HepG2 (cell line): ENCODE measurements at regions not wholly inside any gene's neighbourhood (a gene's known extent, or its start where the extent isn't known, plus 50 kb on each side); places are given as distances from the start of the nearest gene placed in this dataset.
A peak's percentile ranks its signal among the peaks of the same experiment; 100 is the strongest.

Experiments
- CENPT ChIP-seq: sonication (generic); formaldehyde crosslinking; IDR thresholded peaks from 2 replicates; pipeline ENCODE4 v1.8.0; 2022; ENCODE audit warnings: low read depth, mild to moderate bottlenecking, moderate library complexity, missing genetic modification reagents
- FOSL2 ChIP-seq: sonication (generic); formaldehyde crosslinking; IDR thresholded peaks from 2 replicates; pipeline ENCODE4 v1.4.0; 2020; ENCODE audit warnings: missing genetic modification reagents
- KAT8 ChIP-seq: IDR thresholded peaks from 2 replicates; pipeline ENCODE4 v1.6.1; 2016; ENCODE audit warnings: missing genetic modification reagents, missing compliant biosample characterization
- NCOA2 ChIP-seq: sonication (generic); formaldehyde crosslinking; IDR thresholded peaks from 2 replicates; pipeline ENCODE4 v1.8.0; 2022; ENCODE audit warnings: inconsistent platforms
- PATZ1 ChIP-seq: sonication (generic); formaldehyde crosslinking; IDR thresholded peaks from 2 replicates; pipeline ENCODE4 v1.4.0; 2020; ENCODE audit warnings: missing genetic modification reagents
- RARA ChIP-seq: IDR thresholded peaks from 2 replicates; pipeline ENCODE4 v1.6.1; 2016; ENCODE audit warnings: missing genetic modification reagents, missing compliant biosample characterization
- SETDB1 ChIP-seq: sonication (generic); formaldehyde crosslinking; IDR thresholded peaks from 2 replicates; pipeline ENCODE4 v1.5.1; 2020; ENCODE audit warnings: missing genetic modification reagents, mild to moderate bottlenecking, borderline replicate concordance
- SOX6 ChIP-seq, 2 experiments: fragments of 450-650 bp in 1 of 2; sonication (generic) in 1 of 2; formaldehyde crosslinking in 1 of 2; IDR thresholded peaks; 2 replicates each; pipeline versions ENCODE4 v1.4.0 to v1.6.1; 2017 to 2020; ENCODE audit warnings: antibody characterized with exemption in 1 of 2, mild to moderate bottlenecking in 1 of 2, missing genetic modification reagents in 1 of 2
- SP5 ChIP-seq: IDR thresholded peaks from 2 replicates; pipeline ENCODE4 v1.6.1; 2016; ENCODE audit warnings: low read depth, borderline replicate concordance
- ZNF331 ChIP-seq: sonication (generic); formaldehyde crosslinking; IDR thresholded peaks from 2 replicates; pipeline ENCODE4 v1.4.0; 2020; ENCODE audit warnings: missing genetic modification reagents
- ZNF362 ChIP-seq: sonication (generic); formaldehyde crosslinking; IDR thresholded peaks from 2 replicates; pipeline ENCODE4 v1.4.0; 2020; ENCODE audit warnings: missing genetic modification reagents, mild to moderate bottlenecking, borderline replicate concordance
- TF ChIP-seq, protein P1 (sequence below): sonication (generic); formaldehyde crosslinking; IDR thresholded peaks from 2 replicates; pipeline ENCODE4 v1.5.0; 2020; ENCODE audit warnings: mild to moderate bottlenecking, missing genetic modification reagents, borderline replicate concordance
- TF ChIP-seq, protein P2 (sequence below): sonication (generic); formaldehyde crosslinking; IDR thresholded peaks from 2 replicates; pipeline ENCODE4 v1.5.1; 2020; ENCODE audit warnings: mild to moderate bottlenecking, missing genetic modification reagents, moderate library complexity
- TF ChIP-seq, protein P3 (sequence below): sonication (generic); formaldehyde crosslinking; IDR thresholded peaks from 2 replicates; pipeline ENCODE4 v1.4.0; 2020; ENCODE audit warnings: missing genetic modification reagents

DNA sequence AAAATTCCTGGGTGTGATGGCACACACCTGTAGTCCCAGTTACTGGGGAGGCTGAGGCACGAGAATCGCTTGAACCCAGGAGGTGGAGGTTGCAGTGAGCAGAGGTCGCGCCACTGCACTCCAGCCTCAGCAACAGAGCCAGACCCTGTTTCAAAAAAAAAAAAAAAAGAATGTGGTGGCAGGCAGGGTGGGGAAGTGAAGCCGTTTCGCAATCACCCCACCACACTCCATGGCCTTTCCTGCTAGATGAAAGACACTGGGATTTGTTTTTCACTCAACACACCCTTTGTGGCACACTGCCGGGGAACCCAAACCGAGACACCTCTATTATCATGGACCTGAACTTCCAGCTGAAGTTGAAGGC is 172.4 kb upstream of the IQSEC1 start (continued):
- TF ChIP-seq, protein P1, sequence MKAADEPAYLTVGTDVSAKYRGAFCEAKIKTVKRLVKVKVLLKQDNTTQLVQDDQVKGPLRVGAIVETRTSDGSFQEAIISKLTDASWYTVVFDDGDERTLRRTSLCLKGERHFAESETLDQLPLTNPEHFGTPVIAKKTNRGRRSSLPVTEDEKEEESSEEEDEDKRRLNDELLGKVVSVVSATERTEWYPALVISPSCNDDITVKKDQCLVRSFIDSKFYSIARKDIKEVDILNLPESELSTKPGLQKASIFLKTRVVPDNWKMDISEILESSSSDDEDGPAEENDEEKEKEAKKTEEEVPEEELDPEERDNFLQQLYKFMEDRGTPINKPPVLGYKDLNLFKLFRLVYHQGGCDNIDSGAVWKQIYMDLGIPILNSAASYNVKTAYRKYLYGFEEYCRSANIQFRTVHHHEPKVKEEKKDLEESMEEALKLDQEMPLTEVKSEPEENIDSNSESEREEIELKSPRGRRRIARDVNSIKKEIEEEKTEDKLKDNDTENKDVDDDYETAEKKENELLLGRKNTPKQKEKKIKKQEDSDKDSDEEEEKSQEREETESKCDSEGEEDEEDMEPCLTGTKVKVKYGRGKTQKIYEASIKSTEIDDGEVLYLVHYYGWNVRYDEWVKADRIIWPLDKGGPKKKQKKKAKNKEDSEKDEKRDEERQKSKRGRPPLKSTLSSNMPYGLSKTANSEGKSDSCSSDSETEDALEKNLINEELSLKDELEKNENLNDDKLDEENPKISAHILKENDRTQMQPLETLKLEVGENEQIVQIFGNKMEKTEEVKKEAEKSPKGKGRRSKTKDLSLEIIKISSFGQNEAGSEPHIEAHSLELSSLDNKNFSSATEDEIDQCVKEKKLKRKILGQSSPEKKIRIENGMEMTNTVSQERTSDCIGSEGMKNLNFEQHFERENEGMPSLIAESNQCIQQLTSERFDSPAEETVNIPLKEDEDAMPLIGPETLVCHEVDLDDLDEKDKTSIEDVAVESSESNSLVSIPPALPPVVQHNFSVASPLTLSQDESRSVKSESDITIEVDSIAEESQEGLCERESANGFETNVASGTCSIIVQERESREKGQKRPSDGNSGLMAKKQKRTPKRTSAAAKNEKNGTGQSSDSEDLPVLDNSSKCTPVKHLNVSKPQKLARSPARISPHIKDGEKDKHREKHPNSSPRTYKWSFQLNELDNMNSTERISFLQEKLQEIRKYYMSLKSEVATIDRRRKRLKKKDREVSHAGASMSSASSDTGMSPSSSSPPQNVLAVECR (CRISPR knock-in tag): peak; percentile 29; the same call in 1 of the 2 replicates
- TF ChIP-seq ZNF362 (CRISPR knock-in tag): peak; percentile 95
- TF ChIP-seq PATZ1 (CRISPR knock-in tag): peak; percentile 61
- no peak for TF ChIP-seq SETDB1 (CRISPR knock-in tag)
- TF ChIP-seq SOX6 (IDR thresholded peaks at IDR 0.05): no peak
- peak; percentile 64 for TF ChIP-seq SOX6 (CRISPR knock-in tag; IDR thresholded peaks at IDR 0.05)
- TF ChIP-seq ZNF331 (CRISPR knock-in tag): 0 out of 2 replicates have a peak, but pooled peaks have one; percentile 36
- TF ChIP-seq, protein P2, sequence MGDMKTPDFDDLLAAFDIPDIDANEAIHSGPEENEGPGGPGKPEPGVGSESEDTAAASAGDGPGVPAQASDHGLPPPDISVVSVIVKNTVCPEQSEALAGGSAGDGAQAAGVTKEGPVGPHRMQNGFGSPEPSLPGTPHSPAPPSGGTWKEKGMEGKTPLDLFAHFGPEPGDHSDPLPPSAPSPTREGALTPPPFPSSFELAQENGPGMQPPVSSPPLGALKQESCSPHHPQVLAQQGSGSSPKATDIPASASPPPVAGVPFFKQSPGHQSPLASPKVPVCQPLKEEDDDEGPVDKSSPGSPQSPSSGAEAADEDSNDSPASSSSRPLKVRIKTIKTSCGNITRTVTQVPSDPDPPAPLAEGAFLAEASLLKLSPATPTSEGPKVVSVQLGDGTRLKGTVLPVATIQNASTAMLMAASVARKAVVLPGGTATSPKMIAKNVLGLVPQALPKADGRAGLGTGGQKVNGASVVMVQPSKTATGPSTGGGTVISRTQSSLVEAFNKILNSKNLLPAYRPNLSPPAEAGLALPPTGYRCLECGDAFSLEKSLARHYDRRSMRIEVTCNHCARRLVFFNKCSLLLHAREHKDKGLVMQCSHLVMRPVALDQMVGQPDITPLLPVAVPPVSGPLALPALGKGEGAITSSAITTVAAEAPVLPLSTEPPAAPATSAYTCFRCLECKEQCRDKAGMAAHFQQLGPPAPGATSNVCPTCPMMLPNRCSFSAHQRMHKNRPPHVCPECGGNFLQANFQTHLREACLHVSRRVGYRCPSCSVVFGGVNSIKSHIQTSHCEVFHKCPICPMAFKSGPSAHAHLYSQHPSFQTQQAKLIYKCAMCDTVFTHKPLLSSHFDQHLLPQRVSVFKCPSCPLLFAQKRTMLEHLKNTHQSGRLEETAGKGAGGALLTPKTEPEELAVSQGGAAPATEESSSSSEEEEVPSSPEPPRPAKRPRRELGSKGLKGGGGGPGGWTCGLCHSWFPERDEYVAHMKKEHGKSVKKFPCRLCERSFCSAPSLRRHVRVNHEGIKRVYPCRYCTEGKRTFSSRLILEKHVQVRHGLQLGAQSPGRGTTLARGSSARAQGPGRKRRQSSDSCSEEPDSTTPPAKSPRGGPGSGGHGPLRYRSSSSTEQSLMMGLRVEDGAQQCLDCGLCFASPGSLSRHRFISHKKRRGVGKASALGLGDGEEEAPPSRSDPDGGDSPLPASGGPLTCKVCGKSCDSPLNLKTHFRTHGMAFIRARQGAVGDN (CRISPR knock-in tag): peak; percentile 53; the same call in 1 of the 2 replicates
- no peak for TF ChIP-seq CENPT
- TF ChIP-seq, protein P3, sequence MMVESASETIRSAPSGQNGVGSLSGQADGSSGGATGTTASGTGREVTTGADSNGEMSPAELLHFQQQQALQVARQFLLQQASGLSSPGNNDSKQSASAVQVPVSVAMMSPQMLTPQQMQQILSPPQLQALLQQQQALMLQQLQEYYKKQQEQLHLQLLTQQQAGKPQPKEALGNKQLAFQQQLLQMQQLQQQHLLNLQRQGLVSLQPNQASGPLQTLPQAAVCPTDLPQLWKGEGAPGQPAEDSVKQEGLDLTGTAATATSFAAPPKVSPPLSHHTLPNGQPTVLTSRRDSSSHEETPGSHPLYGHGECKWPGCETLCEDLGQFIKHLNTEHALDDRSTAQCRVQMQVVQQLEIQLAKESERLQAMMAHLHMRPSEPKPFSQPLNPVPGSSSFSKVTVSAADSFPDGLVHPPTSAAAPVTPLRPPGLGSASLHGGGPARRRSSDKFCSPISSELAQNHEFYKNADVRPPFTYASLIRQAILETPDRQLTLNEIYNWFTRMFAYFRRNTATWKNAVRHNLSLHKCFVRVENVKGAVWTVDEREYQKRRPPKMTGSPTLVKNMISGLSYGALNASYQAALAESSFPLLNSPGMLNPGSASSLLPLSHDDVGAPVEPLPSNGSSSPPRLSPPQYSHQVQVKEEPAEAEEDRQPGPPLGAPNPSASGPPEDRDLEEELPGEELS: peak; percentile 51; the same call in 1 of the 2 replicates
- TF ChIP-seq RARA (CRISPR knock-in tag): peak; percentile 36; the same call in 1 of the 2 replicates
- peak; percentile 18; the same call in 1 of the 2 replicates for TF ChIP-seq SP5 (CRISPR knock-in tag)
- peak; percentile 37; the same call in 1 of the 2 replicates for TF ChIP-seq KAT8 (CRISPR knock-in tag)
- peak; percentile 33; the same call in 1 of the 2 replicates for TF ChIP-seq FOSL2 (CRISPR knock-in tag)
- 0 out of 2 replicates have a peak, but pooled peaks have one; percentile 37 for TF ChIP-seq NCOA2
